SK-N-SH treated with all-trans-retinoic acid at 6 μM for 48 hours (cell line): ENCODE measurements at regions not wholly inside any gene's neighbourhood (a gene's known extent, or its start where the extent isn't known, plus 50 kb on each side); places are given as distances from the start of the nearest gene placed in this dataset.

Source experiments
- ATAC-seq: fragments of 200-7000 bp; cut with Tn5 transposase; 3 replicates; pipeline ENCODE4 v1.9.1; 2020; ENCODE audit warnings: mild to moderate bottlenecking, moderate library complexity
- ARNTL ChIP-seq: fragments of 450-650 bp; formaldehyde crosslinking; IDR thresholded peaks from 2 replicates; pipeline ENCODE4 v1.5.0; 2020; ENCODE audit warnings: low read depth, mild to moderate bottlenecking, moderate library complexity, borderline replicate concordance
- BACH2 ChIP-seq: fragments of 250-450 bp; sonication (Bioruptor Pico); IDR thresholded peaks from 2 replicates; pipeline ENCODE4 v1.9.0; 2021; ENCODE audit warnings: mild to moderate bottlenecking, borderline replicate concordance
- CREB5 ChIP-seq: fragments of 250-450 bp; sonication (Bioruptor Pico); IDR thresholded peaks from 2 replicates; pipeline ENCODE4 v1.5.1; 2020; ENCODE audit warnings: low read depth, mild to moderate bottlenecking, moderate library complexity
- CSDC2 ChIP-seq: fragments of 250-450 bp; sonication (Bioruptor Pico); IDR thresholded peaks from 2 replicates; pipeline ENCODE4 v1.5.0; 2020; ENCODE audit warnings: mild to moderate bottlenecking, moderate library complexity
- CSRNP3 ChIP-seq: fragments of 250-450 bp; sonication (Bioruptor Pico); IDR thresholded peaks from 2 replicates; pipeline ENCODE4 v1.5.1; 2021; ENCODE audit warnings: mild to moderate bottlenecking, moderate library complexity
- ESRRG ChIP-seq: fragments of 250-450 bp; sonication (Bioruptor Pico); IDR thresholded peaks from 2 replicates; pipeline ENCODE4 v1.6.1; 2021; ENCODE audit warnings: mild to moderate bottlenecking
- GLIS3 ChIP-seq: fragments of 250-450 bp; sonication (Bioruptor Pico); IDR thresholded peaks from 2 replicates; pipeline ENCODE4 v1.5.0; 2020; ENCODE audit warnings: mild to moderate bottlenecking, moderate library complexity
- ISL1 ChIP-seq: fragments of 250-450 bp; sonication (Bioruptor Pico); IDR thresholded peaks from 2 replicates; pipeline ENCODE4 v2.1.2; 2022; ENCODE audit warnings: mild to moderate bottlenecking, moderate library complexity
- PATZ1 ChIP-seq: fragments of 250-450 bp; sonication (Bioruptor Pico); IDR thresholded peaks from 2 replicates; pipeline ENCODE4 v1.8.0; 2020; ENCODE audit warnings: mild to moderate bottlenecking, moderate library complexity, borderline replicate concordance
- RARB ChIP-seq: fragments of 250-450 bp; sonication (Bioruptor Pico); IDR thresholded peaks from 2 replicates; pipeline ENCODE4 v1.8.0; 2021; ENCODE audit warnings: mild to moderate bottlenecking, moderate library complexity
- SNAI2 ChIP-seq: fragments of 250-450 bp; sonication (Bioruptor Pico); IDR thresholded peaks from 2 replicates; pipeline ENCODE4 v1.5.0; 2020; ENCODE audit warnings: mild to moderate bottlenecking, moderate library complexity
- TCF4 ChIP-seq: fragments of 250-450 bp; sonication (Bioruptor Pico); IDR thresholded peaks from 2 replicates; pipeline ENCODE4 v1.8.0; 2021; ENCODE audit warnings: mild to moderate bottlenecking, moderate library complexity, borderline replicate concordance
- TOX ChIP-seq: fragments of 250-450 bp; sonication (Bioruptor Pico); IDR thresholded peaks from 2 replicates; pipeline ENCODE4 v1.8.0; 2021; ENCODE audit warnings: mild to moderate bottlenecking, moderate library complexity, borderline replicate concordance
- TSHZ2 ChIP-seq: fragments of 250-450 bp; sonication (Bioruptor Pico); IDR thresholded peaks from 2 replicates; pipeline ENCODE4 v1.5.0; 2020; ENCODE audit warnings: mild to moderate bottlenecking, moderate library complexity
- ZC3H10 ChIP-seq: fragments of 250-450 bp; sonication (Bioruptor Pico); IDR thresholded peaks from 2 replicates; pipeline ENCODE4 v1.5.1; 2021; ENCODE audit warnings: mild to moderate bottlenecking, moderate library complexity
- ZFP3 ChIP-seq: fragments of 250-450 bp; sonication (Bioruptor Pico); IDR thresholded peaks from 2 replicates; pipeline ENCODE4 v1.5.0; 2020; ENCODE audit warnings: mild to moderate bottlenecking, moderate library complexity
- ZFP30 ChIP-seq: fragments of 450-650 bp; formaldehyde crosslinking; IDR thresholded peaks from 2 replicates; pipeline ENCODE4 v1.5.0; 2022; ENCODE audit warnings: mild to moderate bottlenecking, moderate library complexity
- ZNF70 ChIP-seq: fragments of 450-650 bp; formaldehyde crosslinking; IDR thresholded peaks from 2 replicates; pipeline ENCODE4 v1.5.0; 2020; ENCODE audit warnings: mild to moderate bottlenecking, moderate library complexity
- ZNF8 ChIP-seq: fragments of 450-650 bp; formaldehyde crosslinking; IDR thresholded peaks from 2 replicates; pipeline ENCODE4 v1.5.0; 2020; ENCODE audit warnings: mild to moderate bottlenecking, moderate library complexity

- TF ChIP-seq CREB5 (peak; percentile 73; the same call in 1 of the 2 replicates), RARB (CRISPR knock-in tag) (no peak), SNAI2 (CRISPR knock-in tag) (0 out of 2 replicates have a peak, but pooled peaks have one; percentile 46), ZC3H10 (no peak), CSDC2 (CRISPR knock-in tag) (no peak), ZNF8 (CRISPR knock-in tag) (no peak)
These were observed 466.1 kb upstream of the GRID2 start (continued) for GRCh38 chr4:91837608-91838029.

- ATAC-seq, result no peak
- no peak for TF ChIP-seq CSRNP3 (CRISPR knock-in tag)
These were observed 465.4 kb upstream of the GRID2 start for GRCh38 chr4:91838181-91838861.

- no peak for TF ChIP-seq CREB5
- no peak for TF ChIP-seq GLIS3 (CRISPR knock-in tag)
- TF ChIP-seq ZC3H10, result no peak
- TF ChIP-seq TSHZ2 (CRISPR knock-in tag), result no peak
- no peak for TF ChIP-seq SNAI2 (CRISPR knock-in tag)
- TF ChIP-seq ARNTL, result no peak
- no peak for TF ChIP-seq TOX (CRISPR knock-in tag)
- TF ChIP-seq ZNF70, result no peak
- TF ChIP-seq CSRNP3 (CRISPR knock-in tag), result no peak
- TF ChIP-seq CSDC2 (CRISPR knock-in tag), result no peak
- TF ChIP-seq ZNF8 (CRISPR knock-in tag), result no peak
- TF ChIP-seq ISL1, result no peak
- TF ChIP-seq TCF4, result no peak
- no peak for TF ChIP-seq PATZ1 (CRISPR knock-in tag)
- TF ChIP-seq ZFP30 (CRISPR knock-in tag), result no peak
- no peak for TF ChIP-seq BACH2 (CRISPR knock-in tag)
- TF ChIP-seq ESRRG (CRISPR knock-in tag), result no peak
- TF ChIP-seq, all 23 proteins: peak for 0
- no peak for ATAC-seq
These were observed 463.4 kb upstream of the GRID2 start for GRCh38 chr4:91840359-91840758.

GRCh38 chr4:91846233-91846632, 457.5 kb upstream of the GRID2 start:
- TF ChIP-seq ARNTL (no peak), TSHZ2 (CRISPR knock-in tag) (no peak), TCF4 (no peak), ZC3H10 (no peak), ZFP3 (CRISPR knock-in tag) (no peak), CSDC2 (CRISPR knock-in tag) (no peak)
- no peak; the same call in 1 of the 3 replicates for ATAC-seq
